ENCODE measurements at regions not wholly inside any gene's neighbourhood (a gene's known extent, or its start where the extent isn't known, plus 50 kb on each side); places are given as distances from the start of the nearest gene placed in this dataset.

GRCh38 chr12:87274594-87275245 is 754.5 kb downstream of the C12orf50 start:
- Mint-ChIP-seq H3K27ac (no peak overlapping the region), H3K4me1 (ENCODE audit: low read depth) (no peaks in the 10 kb centered on the region), H3K27me3 (no peaks in the 10 kb centered on the region), H3K4me3 (no peak overlapping the region), H3K9me3 (no peaks in the 10 kb centered on the region), H3K36me3 (ENCODE audit: low read depth) (no peaks in the 10 kb centered on the region)

GRCh38 chr12:87272851-87273250 is 756.4 kb downstream of the C12orf50 start:
- Mint-ChIP-seq H3K4me1 (ENCODE audit: low read depth) (no peaks in the 10 kb centered on the region), H3K27me3 (no peaks in the 10 kb centered on the region), H3K27ac (no peak overlapping the region), H3K36me3 (ENCODE audit: low read depth) (no peaks in the 10 kb centered on the region), H3K9me3 (no peaks in the 10 kb centered on the region), H3K4me3 (no peak overlapping the region)

- H3K4me3 Mint-ChIP-seq = no peak overlapping the region
- H3K4me1 Mint-ChIP-seq (ENCODE audit: low read depth) = no peaks in the 10 kb centered on the region
- no peaks in the 10 kb centered on the region for H3K9me3 Mint-ChIP-seq
- H3K27me3 Mint-ChIP-seq = no peaks in the 10 kb centered on the region
- H3K36me3 Mint-ChIP-seq (ENCODE audit: low read depth) = no peaks in the 10 kb centered on the region
- no peak overlapping the region for H3K27ac Mint-ChIP-seq
Observed at GRCh38 chr12:87270919-87271318, 758.3 kb downstream of the C12orf50 start.

- no peak overlapping the region for H3K27ac Mint-ChIP-seq
- H3K27me3 Mint-ChIP-seq = no peaks in the 10 kb centered on the region
- no peak overlapping the region for H3K4me3 Mint-ChIP-seq
- H3K4me1 Mint-ChIP-seq (ENCODE audit: low read depth) = no peaks in the 10 kb centered on the region
- H3K9me3 Mint-ChIP-seq = no peaks in the 10 kb centered on the region
- no peaks in the 10 kb centered on the region for H3K36me3 Mint-ChIP-seq (ENCODE audit: low read depth)
Observed at GRCh38 chr12:87266305-87266704, 762.9 kb downstream of the C12orf50 start.

GRCh38 chr12:87259391-87259790 is 769.8 kb downstream of the C12orf50 start:
- Mint-ChIP-seq H3K4me3 (no peak overlapping the region), H3K27me3 (no peaks in the 10 kb centered on the region)

GRCh38 chr12:87254381-87255030 is 774.7 kb downstream of the C12orf50 start:
- Mint-ChIP-seq H3K27ac (no peak overlapping the region), H3K36me3 (ENCODE audit: low read depth) (no peaks in the 10 kb centered on the region), H3K27me3 (no peaks in the 10 kb centered on the region), H3K4me3 (no peak overlapping the region), H3K9me3 (no peaks in the 10 kb centered on the region), H3K4me1 (ENCODE audit: low read depth) (no peaks in the 10 kb centered on the region)

More at GRCh38 chr12:87259391-87259790, 769.8 kb downstream of the C12orf50 start:
- no peaks in the 10 kb centered on the region for H3K9me3 Mint-ChIP-seq
- H3K27ac Mint-ChIP-seq = no peak overlapping the region
- H3K4me1 Mint-ChIP-seq (ENCODE audit: low read depth) = no peaks in the 10 kb centered on the region
- no peaks in the 10 kb centered on the region for H3K36me3 Mint-ChIP-seq (ENCODE audit: low read depth)

GRCh38 chr12:87253157-87253556 is 776.0 kb downstream of the C12orf50 start:
- Mint-ChIP-seq H3K27ac (no peak overlapping the region), H3K4me3 (no peak overlapping the region), H3K27me3 (no peaks in the 10 kb centered on the region), H3K9me3 (no peaks in the 10 kb centered on the region), H3K4me1 (ENCODE audit: low read depth) (no peaks in the 10 kb centered on the region), H3K36me3 (ENCODE audit: low read depth) (no peaks in the 10 kb centered on the region)

GRCh38 chr12:87246726-87247125 is 782.5 kb downstream of the C12orf50 start:
- H3K4me3 Mint-ChIP-seq = no peak overlapping the region
- no peak overlapping the region for H3K27ac Mint-ChIP-seq
- no peaks in the 10 kb centered on the region for H3K27me3 Mint-ChIP-seq
- H3K36me3 Mint-ChIP-seq (ENCODE audit: low read depth) = no peaks in the 10 kb centered on the region
- no peaks in the 10 kb centered on the region for H3K9me3 Mint-ChIP-seq
- no peaks in the 10 kb centered on the region for H3K4me1 Mint-ChIP-seq (ENCODE audit: low read depth)

- Mint-ChIP-seq H3K4me1 (ENCODE audit: low read depth) (no peaks in the 10 kb centered on the region), H3K36me3 (ENCODE audit: low read depth) (no peaks in the 10 kb centered on the region), H3K9me3 (no peaks in the 10 kb centered on the region), H3K27ac (no peak overlapping the region), H3K4me3 (no peak overlapping the region), H3K27me3 (no peaks in the 10 kb centered on the region)
Observed at GRCh38 chr12:87238466-87238865, 790.7 kb downstream of the C12orf50 start.

GRCh38 chr12:87234898-87235297 is 794.3 kb downstream of the C12orf50 start:
- Mint-ChIP-seq H3K27ac (no peak overlapping the region), H3K36me3 (ENCODE audit: low read depth) (no peaks in the 10 kb centered on the region), H3K27me3 (no peaks in the 10 kb centered on the region), H3K4me1 (ENCODE audit: low read depth) (no peaks in the 10 kb centered on the region), H3K4me3 (no peak overlapping the region), H3K9me3 (no peaks in the 10 kb centered on the region)

- Mint-ChIP-seq H3K4me3 (no peak overlapping the region), H3K36me3 (ENCODE audit: low read depth) (no peaks in the 10 kb centered on the region), H3K4me1 (ENCODE audit: low read depth) (no peaks in the 10 kb centered on the region), H3K9me3 (no peaks in the 10 kb centered on the region), H3K27ac (no peak overlapping the region), H3K27me3 (no peaks in the 10 kb centered on the region)
Observed at GRCh38 chr12:87233671-87234070, 795.5 kb downstream of the C12orf50 start.

GRCh38 chr12:87231818-87232217 is 797.4 kb downstream of the C12orf50 start:
- Mint-ChIP-seq H3K27ac (no peak overlapping the region), H3K4me3 (no peak overlapping the region), H3K36me3 (ENCODE audit: low read depth) (no peaks in the 10 kb centered on the region), H3K9me3 (no peaks in the 10 kb centered on the region), H3K27me3 (no peaks in the 10 kb centered on the region), H3K4me1 (ENCODE audit: low read depth) (no peaks in the 10 kb centered on the region)

- H3K9me3 Mint-ChIP-seq = no peaks in the 10 kb centered on the region
- H3K4me3 Mint-ChIP-seq = no peak overlapping the region
- no peaks in the 10 kb centered on the region for H3K36me3 Mint-ChIP-seq (ENCODE audit: low read depth)
- H3K4me1 Mint-ChIP-seq (ENCODE audit: low read depth) = no peaks in the 10 kb centered on the region
- no peak overlapping the region for H3K27ac Mint-ChIP-seq
- H3K27me3 Mint-ChIP-seq = no peaks in the 10 kb centered on the region
Observed at GRCh38 chr12:87230441-87230840, 798.8 kb downstream of the C12orf50 start.

- Mint-ChIP-seq H3K4me3 (no peak overlapping the region), H3K9me3 (no peaks in the 10 kb centered on the region), H3K4me1 (ENCODE audit: low read depth) (no peaks in the 10 kb centered on the region), H3K27me3 (no peaks in the 10 kb centered on the region), H3K36me3 (ENCODE audit: low read depth) (no peaks in the 10 kb centered on the region), H3K27ac (no peak overlapping the region)
Observed at GRCh38 chr12:87227162-87227561, 802.0 kb downstream of the C12orf50 start.

- Mint-ChIP-seq H3K36me3 (ENCODE audit: low read depth) (no peaks in the 10 kb centered on the region), H3K27me3 (no peaks in the 10 kb centered on the region), H3K4me1 (ENCODE audit: low read depth) (no peaks in the 10 kb centered on the region), H3K9me3 (no peaks in the 10 kb centered on the region), H3K4me3 (no peak overlapping the region), H3K27ac (no peak overlapping the region)
Observed at GRCh38 chr12:87217491-87217890, 811.7 kb downstream of the C12orf50 start.

GRCh38 chr12:87216436-87216835 is 812.8 kb downstream of the C12orf50 start:
- H3K9me3 Mint-ChIP-seq = no peaks in the 10 kb centered on the region
- H3K4me3 Mint-ChIP-seq = no peak overlapping the region
- no peaks in the 10 kb centered on the region for H3K27me3 Mint-ChIP-seq
- H3K27ac Mint-ChIP-seq = no peak overlapping the region
- no peaks in the 10 kb centered on the region for H3K36me3 Mint-ChIP-seq (ENCODE audit: low read depth)
- H3K4me1 Mint-ChIP-seq (ENCODE audit: low read depth) = no peaks in the 10 kb centered on the region
